ENCODE measurements at regions not wholly inside any gene's neighbourhood (a gene's known extent, or its start where the extent isn't known, plus 50 kb on each side); places are given as distances from the start of the nearest gene placed in this dataset.

DNA sequence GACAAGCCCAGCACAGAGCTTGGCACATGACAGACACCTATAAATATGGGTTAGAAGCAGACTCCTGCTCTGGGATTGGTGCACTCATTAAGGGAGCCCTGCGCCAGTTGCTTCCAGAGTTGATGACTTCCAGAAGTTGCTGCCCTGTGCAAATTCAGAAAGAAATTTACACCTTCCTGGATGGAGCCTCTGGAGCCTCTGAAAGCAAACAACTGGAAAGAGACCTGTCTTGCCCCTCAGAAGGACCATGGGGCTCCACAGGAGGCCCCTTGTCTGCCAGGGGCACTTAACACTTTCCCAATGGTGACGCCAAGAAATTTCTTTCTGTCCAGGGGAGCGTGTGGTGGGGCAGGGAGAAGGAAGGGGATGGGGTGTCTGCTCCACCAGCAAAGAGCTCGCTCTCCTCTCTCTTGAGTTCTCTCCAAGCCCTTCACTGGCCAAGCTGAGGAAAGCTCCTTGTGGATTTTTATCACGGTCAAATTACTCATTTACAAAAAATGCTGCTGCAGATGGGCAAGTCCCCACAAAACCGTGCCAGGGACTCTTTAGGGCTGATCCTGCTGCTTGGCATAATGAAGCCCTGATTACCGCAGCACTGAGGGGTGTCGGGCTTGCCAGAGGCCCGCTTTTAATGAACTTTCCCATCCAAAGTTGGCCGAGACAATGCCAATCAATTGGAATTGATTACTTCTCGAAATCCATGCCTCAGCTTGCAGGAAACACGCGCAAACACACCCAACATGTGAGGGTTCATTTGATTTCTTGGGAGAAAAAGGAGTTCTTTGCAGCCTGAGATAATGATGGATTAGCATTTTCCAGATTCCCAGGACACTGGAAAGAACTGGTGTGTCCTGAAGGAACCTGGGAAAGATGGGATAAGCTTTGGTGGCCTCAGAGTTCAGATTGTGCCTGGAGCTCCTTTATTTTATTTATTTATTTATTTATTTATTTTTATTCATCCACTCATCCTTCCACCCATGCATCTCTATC is 583.6 kb upstream of the CDH5 start:
- Histone ChIP-seq H3K4me1 (peaks cover 0 to 4% of the 10 kb centered on the region in 2 donors), H3K36me3 (no peaks in the 10 kb centered on the region), H3K4me3 (no peak overlapping the region), H3K27ac (no peak overlapping the region), H3K27me3 (no peaks in the 10 kb centered on the region), H3K9me3 (no peaks in the 10 kb centered on the region)
- peak in 1 of 2 donors; percentile 15 for DNase-seq
- TF ChIP-seq, protein P1, sequence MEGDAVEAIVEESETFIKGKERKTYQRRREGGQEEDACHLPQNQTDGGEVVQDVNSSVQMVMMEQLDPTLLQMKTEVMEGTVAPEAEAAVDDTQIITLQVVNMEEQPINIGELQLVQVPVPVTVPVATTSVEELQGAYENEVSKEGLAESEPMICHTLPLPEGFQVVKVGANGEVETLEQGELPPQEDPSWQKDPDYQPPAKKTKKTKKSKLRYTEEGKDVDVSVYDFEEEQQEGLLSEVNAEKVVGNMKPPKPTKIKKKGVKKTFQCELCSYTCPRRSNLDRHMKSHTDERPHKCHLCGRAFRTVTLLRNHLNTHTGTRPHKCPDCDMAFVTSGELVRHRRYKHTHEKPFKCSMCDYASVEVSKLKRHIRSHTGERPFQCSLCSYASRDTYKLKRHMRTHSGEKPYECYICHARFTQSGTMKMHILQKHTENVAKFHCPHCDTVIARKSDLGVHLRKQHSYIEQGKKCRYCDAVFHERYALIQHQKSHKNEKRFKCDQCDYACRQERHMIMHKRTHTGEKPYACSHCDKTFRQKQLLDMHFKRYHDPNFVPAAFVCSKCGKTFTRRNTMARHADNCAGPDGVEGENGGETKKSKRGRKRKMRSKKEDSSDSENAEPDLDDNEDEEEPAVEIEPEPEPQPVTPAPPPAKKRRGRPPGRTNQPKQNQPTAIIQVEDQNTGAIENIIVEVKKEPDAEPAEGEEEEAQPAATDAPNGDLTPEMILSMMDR (IDR thresholded peaks at IDR 0.05) = no peak
- TF ChIP-seq POLR2A (IDR thresholded peaks at IDR 0.05) = no peak
- intact Hi-C loops (cut with DNase I; ENCODE audit: low total_unique reads) = no loop called here

DNA sequence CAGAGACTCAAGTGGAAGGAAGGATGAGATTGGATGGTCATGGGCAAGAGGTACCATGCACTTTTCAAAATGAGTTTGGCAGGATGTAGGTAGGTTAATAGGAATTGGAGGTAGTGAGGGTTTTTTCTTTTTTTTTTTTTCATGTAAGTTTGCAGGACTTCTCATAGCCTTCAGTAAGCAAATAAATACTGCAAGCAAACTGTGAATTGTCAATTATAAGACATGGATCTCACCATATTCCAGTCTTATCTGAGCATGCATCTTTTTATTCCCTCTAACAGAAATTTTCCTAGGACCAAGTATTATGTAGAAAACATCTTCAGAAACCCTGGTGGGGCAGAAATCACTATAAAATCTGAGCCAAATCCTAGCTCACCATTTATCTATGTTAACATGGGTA is 584.6 kb upstream of the CDH5 start:
- no peaks in the 10 kb centered on the region for H3K9me3 ChIP-seq
- H3K27ac ChIP-seq = no peak overlapping the region
- no peak for TF ChIP-seq POLR2A (IDR thresholded peaks at IDR 0.05)
- H3K4me1 ChIP-seq = peaks cover 0 to 4% of the 10 kb centered on the region in 2 donors
- intact Hi-C loops (cut with DNase I; ENCODE audit: low total_unique reads) = no loop called here
- H3K4me3 ChIP-seq = no peak overlapping the region
- no peak for DNase-seq
- H3K27me3 ChIP-seq = no peaks in the 10 kb centered on the region
- no peaks in the 10 kb centered on the region for H3K36me3 ChIP-seq

DNA sequence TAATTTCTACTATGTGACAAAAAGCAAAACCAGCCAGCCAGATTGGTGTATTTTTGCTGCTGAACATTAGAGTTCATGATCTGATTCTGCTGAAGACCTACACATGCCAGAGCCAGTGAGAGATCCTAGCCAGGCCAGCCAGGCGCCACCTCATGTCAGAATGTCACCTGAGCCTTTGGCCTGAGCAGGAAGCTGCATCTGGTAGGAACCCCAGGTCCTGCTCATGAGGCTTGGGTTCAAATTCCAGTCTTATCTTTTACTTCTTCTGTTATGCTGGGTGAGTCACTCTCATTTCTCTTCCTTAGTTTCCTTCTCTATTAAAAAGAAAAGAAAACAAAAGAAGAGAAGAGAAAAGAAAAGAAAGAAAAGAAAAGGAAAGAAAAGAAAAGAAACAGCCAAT is 585.1 kb upstream of the CDH5 start:
- Histone ChIP-seq H3K4me3 (no peak overlapping the region), H3K27me3 (no peaks in the 10 kb centered on the region), H3K27ac (no peak overlapping the region), H3K36me3 (no peaks in the 10 kb centered on the region), H3K4me1 (peaks cover 0 to 4% of the 10 kb centered on the region in 2 donors), H3K9me3 (no peaks in the 10 kb centered on the region)
- no peak for DNase-seq
- intact Hi-C loops (cut with DNase I; ENCODE audit: low total_unique reads) = no loop called here
- TF ChIP-seq, protein P1 (IDR thresholded peaks at IDR 0.05) = no peak
- TF ChIP-seq POLR2A (IDR thresholded peaks at IDR 0.05) = no peak

DNA sequence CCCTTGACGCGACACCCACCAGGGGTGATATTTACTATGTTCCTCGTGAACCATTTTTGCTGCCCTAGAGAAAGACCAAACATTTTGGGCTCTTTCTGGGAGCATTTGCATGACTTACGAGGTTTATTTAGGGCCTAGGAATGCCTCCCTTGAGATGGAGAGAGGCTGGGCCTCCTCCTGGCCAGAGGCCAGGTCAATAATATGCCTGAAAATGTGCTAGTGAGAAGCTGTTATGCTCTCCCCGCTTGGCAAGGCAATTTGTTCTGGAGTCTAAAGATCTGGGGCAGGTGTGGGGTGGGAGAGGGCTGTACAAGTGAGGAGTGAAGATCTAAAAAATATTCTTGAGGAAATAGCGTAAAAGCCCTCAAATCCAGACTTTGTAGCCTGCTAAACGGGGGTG is 587.3 kb upstream of the CDH5 start:
- Histone ChIP-seq H3K9me3 (no peaks in the 10 kb centered on the region), H3K4me3 (no peak overlapping the region), H3K27me3 (no peaks in the 10 kb centered on the region), H3K36me3 (no peaks in the 10 kb centered on the region), H3K27ac (no peak overlapping the region), H3K4me1 (peaks cover 0 to 4% of the 10 kb centered on the region in 2 donors)
- TF ChIP-seq, protein P1 (IDR thresholded peaks at IDR 0.05) = no peak
- no peak for TF ChIP-seq POLR2A (IDR thresholded peaks at IDR 0.05)
- intact Hi-C loops (cut with DNase I; ENCODE audit: low total_unique reads) = no loop called here
- no peak for DNase-seq

DNA sequence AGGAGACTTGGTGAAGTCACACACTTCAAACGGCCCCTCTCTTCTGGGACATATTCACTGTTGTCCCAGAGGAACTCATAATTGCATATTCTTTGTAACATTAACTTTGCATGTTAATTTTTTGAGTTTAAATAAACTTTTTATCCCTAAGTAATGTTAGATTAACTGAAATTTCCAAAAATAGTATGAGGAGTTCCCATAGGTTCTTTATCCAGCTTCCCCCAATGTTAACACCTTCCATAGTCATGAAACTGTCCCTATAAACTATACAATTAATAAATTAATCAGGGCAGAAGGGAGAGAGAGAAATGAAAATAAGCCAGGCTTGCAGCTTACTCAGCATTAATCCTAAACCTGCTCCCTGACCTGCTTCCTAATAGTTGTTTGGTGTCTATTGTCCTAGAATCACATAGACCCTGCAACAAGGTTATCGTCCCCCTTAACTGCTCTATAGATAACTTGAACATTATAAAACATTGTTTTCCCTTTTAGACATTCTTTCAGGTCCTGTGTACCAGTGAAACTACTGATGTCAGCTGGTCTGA is 589.8 kb upstream of the CDH5 start:
- DNase-seq = no peak
- Histone ChIP-seq H3K27me3 (no peaks in the 10 kb centered on the region), H3K36me3 (no peaks in the 10 kb centered on the region), H3K27ac (no peak overlapping the region), H3K9me3 (no peaks in the 10 kb centered on the region), H3K4me3 (no peak overlapping the region), H3K4me1 (no peaks in the 10 kb centered on the region)
- intact Hi-C loops (cut with DNase I; ENCODE audit: low total_unique reads) = no loop called here
- no peak for TF ChIP-seq POLR2A (IDR thresholded peaks at IDR 0.05)
- TF ChIP-seq, protein P1 (IDR thresholded peaks at IDR 0.05) = no peak

All from uterus (tissue), 3 donors.